NOMO-1 (cell line): ENCODE measurements at regions not wholly inside any gene's neighbourhood (a gene's known extent, or its start where the extent isn't known, plus 50 kb on each side); places are given as distances from the start of the nearest gene placed in this dataset.
"Not testable (repeated sequence)": the region's sequence is repeated elsewhere in the genome, so short reads cannot be mapped to it uniquely, and the experiment has no call there.

Source experiments
- DNase-seq, 2 experiments: peaks; one replicate each; lab custom pipeline; 2025; ENCODE audit not compliant: unreplicated experiment in 2 of 2; lab: John Stamatoyannopoulos, UW

DNA sequence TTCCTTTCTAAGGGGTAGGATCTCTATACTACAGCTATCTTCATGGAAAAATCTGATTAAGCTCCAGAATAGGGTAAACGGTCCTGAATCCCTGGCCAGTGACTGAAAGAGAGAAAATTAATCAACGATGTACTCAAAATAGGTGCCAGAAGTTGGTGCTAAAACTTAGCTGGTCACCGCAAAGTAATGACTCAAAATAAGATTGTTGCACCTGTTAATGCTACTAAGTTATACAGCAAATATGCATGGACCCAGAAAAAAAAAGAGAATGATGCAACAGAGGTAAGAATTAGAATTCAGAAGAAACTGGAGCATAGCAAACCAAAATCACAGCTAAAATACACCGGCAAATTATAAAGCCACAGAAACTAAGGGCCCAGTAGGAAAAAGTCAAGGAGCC, 239.7 kb upstream of the FAM241A start:
- no peak for DNase-seq

DNA sequence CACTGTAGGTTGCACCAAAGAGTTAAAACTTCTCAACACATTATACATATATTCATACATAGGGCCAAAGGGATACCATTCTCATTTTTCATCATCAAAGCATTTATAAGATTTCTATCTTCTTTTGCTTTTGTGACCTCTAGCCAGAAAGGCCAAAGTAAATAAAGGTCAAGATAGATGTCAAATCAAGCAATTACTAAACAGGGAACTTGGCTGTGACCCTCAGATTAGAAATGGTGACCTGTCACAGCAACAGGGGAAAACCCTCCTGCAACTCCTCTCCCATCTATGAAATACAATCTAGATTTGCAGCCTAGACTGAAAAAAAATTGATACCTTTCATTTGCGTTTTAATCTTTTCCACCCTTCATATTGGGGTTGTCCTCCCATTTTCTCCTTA, 225.6 kb upstream of the FAM241A start:
- DNase-seq: no peak

DNA sequence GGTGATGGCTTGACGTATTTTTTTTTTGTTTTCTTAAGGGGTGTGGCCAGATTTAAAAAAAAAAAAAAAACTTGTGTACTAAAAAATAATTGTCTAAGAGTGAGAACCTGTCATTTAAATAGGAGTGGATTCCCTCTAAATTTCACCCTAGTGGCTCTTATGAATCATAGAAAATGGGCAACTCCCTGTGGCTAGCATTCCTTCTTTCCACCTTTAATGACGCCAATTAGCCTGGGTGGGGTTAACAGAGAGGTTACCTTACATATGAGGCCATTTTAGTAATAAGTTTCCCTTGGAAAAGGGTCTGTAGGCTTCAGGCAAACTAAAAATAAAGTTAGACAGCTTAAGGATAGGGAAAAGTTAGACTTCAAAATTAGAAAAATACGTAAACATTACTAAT, 223.5 kb upstream of the FAM241A start:
- DNase-seq: no peak

DNA sequence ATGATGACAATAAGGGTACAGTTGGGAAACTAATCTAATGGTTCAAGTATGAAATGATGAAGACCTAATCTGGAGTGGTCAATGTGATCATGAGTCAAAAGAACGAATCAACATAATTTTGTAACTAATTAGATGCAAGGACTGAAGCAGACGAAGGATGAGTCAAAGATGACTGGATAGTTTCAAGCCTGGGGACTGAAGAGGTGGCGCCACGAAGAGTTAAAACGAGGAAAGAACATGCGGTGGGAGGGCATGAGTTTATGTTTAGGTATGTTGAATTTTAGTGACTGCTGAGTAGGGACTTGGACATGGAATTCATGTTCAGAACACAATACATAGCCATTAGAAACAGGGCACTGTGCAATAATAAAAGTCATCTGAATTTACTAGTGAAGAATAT, 221.5 kb upstream of the FAM241A start:
- DNase-seq: no peak

DNA sequence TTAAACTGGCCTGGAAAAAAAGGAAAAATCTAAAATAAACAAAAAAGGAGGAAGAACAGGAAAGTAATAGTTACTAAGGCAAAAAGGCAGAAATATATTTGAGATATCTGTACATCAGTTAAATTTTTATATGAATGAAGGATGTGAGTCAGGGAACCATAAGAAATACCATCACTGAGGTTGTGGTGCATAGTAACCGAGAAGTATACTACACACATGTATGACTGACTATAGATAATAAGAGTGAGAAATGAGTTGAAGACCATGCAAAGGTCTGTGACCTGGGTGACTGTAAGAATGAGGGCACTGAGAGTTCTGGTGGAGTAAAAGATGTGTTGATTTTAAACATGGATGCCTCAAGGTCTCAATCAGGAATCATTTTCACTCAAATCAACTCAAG, 220.6 kb upstream of the FAM241A start:
- DNase-seq: no peak

DNA sequence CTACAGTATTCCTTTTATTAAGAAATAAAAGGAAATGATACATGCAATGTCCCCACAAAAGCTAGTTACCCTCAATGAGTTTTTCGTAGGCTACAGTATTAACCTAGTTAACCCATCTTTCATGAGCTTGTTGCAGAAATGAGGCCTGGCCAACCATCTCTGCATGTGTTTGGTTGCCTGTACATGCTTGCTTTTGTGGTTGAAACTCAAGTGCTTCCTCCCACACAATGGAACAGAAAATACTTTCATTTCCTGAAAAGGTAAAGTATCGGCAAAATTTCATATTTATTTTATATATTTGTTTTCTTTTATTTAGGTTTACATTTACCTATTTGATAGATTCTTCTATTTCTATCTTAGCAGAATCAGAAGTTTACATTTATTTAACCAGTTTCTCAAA, 214.6 kb upstream of the FAM241A start:
- peak; percentile 77 to 83 for DNase-seq

DNA sequence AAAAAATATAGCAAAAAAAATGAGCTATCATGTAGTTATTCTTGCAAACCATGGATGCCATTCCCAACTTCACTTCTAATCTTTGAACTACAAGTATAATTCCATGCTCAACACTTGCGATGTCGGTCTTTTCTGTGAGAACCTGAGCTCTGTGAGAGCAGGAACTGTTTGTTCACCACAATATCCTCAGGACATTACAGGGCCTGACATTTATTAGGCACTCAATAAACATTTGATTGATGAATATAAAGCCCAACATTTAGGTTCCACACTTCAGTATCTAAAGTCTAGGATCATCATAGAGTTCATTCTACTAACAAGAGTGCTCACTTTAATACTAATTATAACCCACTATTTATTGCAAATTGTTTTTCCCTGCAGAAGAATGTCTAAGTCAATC, 211.6 kb upstream of the FAM241A start:
- no peak for DNase-seq

DNA sequence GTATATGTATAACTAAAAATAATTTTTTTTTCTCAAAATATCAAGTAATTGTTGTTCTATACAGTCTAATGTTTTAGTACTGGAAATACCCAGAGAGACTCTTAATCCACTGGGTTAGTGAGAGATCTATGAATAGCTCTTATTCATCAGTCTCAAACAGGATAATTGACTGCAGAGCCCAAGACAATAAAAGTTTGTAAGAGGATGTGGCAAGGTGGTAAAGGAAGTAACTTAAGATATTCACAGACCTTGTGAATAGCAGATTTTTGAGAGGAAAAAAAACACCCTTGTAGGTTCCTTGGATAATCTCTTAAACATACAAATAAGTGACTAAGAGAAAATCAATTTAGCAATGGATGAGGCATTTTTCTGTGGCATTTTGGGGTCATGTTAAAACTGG, 210.9 kb upstream of the FAM241A start:
- peak; percentile 24 to 68 for DNase-seq

DNA sequence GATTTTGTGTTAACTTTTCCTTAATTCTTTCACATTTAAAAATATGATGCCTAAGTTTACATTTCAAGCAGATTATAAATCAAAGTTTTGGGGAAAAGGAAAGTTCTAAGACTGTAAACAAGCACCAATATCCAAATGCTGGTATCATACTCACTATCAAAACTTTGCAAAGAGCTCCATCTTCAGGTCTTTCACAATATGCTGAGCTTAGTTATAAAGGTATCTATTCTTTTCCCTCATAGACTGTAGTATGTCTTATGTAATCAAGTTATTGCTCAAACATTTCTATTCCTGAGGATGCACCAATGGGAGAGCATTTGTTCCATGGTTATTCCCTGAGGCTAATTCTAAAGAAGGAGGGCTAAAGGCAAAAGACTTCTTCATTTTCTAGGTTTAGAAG, 207.9 kb upstream of the FAM241A start:
- DNase-seq: peak in 1 of 2 experiments; percentile 63

DNA sequence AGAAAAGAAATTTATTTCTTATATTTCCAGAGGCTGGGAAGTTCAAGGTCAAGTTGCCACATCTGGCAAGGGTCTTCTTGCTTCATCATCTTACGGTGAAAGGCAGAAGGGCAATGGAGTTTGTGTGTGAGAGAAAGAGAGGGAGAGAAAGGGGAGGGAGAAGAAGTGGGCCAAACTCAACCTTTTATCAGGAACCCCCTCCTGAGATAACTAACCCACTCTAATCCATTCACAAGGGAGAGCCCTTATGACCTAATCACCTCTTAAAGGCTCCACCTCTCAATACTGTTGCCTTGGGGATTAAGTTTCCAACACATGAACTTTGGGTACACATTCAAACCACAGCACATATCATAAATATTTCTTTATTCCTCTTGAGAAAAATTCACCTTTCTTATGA, 203.3 kb upstream of the FAM241A start:
- no peak for DNase-seq

DNA sequence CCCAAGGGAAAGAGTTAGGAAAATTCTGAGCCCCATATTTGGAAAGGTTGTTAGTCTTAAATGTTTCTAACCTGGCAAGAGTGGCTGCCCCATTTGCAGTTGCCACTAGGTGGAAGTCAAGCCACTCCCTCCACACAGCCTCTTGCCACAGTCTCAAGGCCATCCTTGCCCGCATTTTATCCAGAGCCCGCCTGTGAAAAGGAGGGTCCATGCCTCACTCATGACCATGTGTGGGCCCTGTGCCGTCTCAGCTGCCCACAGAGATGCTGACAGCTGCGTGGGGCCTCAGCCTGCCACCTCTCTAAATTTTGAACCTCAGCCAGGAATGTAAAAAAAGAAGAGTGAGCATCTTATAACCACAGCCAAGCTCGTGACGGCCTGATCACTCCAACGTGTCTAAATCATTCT, 201.5 kb upstream of the FAM241A start:
- DNase-seq: peak; percentile 27 to 57

DNA sequence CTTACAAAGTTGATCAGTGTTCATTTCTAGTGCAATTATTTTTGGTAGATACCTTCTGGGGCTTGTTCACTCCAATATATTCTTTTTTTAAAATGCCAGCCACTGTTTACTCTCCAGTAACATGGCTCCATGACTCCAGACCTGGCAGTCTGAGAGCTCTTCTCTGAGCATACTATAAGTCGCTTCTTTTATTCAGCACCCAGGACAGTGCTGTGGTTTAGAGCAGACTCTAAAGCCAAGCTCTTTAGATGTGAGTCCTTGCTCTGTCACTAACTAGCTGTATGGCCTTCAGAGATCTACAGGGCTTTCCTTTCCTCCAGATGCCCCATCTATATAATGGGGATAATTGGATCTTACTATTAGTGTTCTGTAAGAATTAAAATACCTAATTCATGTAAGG, 200.2 kb upstream of the FAM241A start:
- no peak for DNase-seq

DNA sequence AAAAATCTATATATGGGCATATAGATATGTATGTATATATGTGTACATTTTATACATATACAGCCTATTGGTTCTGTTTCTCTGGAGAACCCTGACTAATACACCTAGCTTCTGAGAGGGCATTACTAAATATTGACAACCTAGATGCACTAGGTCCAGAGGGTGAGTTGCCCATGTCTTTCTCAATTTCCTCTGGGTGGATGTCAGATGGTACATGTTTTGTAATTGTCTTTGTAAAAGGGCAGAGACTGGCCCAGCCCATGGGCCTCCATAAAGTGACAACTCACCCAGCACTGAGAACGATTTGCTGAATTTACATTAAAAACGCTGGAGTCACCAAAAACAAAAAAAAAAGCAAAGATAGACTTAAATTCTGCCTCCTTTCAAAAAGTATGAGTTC, 198.5 kb upstream of the FAM241A start:
- DNase-seq: peak in 1 of 2 experiments; percentile 51

DNA sequence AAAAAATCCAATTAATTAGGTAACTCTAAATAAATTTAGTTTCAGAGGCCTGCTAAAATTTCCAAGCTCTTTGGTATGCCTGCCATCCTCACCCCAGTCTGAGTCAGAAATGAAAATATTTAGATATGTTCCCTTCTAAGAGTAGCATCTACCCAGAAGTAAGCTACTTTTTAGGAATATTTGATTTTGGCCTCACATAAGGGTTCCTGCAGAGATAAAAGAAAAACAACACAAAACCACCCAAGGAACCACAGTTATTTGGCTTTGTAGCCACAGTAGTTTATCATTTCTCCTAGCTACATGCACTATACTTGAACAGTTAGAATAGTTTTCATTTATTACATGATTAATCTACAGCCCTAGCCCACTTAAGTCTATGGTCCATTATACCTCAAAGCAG, 192.6 kb upstream of the FAM241A start:
- no peak for DNase-seq

DNA sequence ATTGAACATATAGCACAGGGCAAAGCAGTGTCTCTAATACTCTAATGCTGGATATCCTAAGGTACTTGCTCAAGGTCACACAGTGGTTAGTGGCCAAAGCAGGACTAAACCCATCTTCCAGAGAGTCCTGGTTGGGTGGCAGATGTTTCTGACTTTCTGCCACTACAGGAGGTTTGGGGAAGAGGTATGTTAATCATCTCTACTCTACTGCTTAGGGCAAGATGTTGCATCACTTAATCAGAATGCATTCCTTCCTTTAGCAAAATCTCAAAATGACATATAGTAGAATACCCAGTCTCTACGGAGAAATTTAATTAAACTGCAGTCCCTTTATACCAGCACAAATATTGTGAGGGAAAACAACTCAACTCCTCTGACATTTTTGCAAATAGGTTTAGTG, 190.7 kb upstream of the FAM241A start:
- DNase-seq: no peak

DNA sequence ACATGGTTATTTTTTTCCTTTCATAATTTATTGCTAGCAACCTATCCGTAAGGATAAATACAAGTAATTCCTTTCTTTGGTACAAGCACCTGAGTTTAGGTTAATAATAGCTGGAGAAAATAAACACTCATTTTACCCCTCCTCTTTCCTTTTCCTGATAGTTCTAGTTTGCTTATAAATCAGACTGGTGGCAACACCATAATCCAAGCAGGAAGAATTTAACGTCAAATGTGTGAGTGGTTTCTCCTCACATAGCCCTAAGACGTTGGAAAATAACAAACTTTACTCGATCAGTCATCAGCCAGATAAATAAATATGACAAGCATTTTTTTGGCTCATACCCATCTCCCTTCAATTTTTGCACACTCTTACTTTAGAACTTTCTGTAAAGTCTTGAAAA, 190.3 kb upstream of the FAM241A start:
- DNase-seq: no peak

DNA sequence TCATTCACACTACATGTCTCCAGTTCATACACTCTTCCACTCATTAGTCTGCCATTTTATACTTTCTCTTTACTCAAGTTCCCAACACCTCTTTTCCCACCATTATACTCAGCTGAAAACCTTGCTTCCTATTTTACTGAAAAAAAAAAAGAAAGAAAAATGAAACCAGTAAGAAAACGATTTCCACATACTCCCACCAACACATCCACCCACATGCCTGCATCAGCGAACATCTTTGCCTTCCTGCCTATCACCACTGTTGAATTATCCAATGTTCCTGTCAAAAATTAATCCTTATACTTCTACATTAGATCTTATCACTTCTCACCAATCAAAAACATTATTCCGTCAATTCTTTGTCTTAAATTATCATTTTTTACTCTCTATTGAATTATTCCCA, 188.1 kb upstream of the FAM241A start:
- DNase-seq: no peak

DNA sequence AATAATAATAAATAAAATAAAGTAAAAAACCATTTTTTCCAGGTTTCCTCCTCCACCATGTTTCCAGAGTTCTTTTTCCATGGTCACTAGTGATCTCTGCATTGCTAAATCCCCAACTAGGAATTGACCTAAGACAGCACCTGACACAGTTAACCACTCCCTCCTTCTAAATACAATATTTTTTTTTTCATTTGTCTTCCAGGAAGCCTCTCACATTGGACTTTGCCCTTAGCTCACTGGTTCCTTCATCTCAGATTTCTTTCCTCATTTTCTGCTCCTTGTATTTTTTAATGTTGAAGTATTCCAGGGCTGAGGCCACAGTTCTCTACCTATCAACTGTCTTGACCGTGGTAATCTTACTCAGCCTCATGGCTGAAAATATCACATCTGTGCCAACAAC, 187.3 kb upstream of the FAM241A start:
- no peak for DNase-seq

DNA sequence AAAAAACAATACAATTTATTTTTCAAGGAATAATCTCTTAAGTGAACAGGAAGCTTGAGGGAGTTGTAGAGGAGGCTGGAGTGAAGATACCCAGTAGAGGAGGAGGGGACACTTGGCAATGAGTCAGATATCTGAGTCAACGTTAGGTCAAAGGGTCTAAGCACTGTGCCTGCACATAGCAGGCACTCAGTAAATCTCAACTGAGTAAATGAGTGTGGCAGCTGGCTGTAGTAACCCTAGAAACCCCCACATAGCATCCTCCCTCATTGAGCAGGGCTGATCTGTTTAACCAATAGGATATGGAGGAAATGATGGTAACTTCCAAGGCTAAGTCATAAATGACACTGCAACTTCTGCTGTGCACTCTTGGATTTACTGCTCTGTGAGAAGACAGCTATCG, 186.0 kb upstream of the FAM241A start:
- peak in 1 of 2 experiments; percentile 54 for DNase-seq

DNA sequence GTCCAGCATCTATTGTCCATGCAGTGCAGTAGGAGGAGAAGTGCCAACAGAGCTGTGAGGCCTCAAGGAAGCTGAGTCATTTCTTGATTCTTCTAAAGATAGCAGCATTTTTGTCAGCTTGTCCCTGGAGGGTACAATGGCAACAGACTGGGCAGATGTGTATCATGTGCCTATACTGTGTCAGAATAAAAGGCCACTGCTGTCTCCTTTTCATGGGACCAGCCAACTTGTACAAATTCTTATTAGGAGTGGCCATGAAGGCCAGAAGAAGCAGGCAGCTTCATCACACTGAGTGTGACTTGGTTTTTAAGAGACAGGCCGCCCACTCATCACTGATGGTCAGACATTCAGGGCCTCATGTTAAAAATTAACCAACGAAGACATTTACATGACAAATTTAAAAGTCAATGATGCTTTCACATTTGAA, 185.0 kb upstream of the FAM241A start:
- DNase-seq: peak; percentile 37 to 55

DNA sequence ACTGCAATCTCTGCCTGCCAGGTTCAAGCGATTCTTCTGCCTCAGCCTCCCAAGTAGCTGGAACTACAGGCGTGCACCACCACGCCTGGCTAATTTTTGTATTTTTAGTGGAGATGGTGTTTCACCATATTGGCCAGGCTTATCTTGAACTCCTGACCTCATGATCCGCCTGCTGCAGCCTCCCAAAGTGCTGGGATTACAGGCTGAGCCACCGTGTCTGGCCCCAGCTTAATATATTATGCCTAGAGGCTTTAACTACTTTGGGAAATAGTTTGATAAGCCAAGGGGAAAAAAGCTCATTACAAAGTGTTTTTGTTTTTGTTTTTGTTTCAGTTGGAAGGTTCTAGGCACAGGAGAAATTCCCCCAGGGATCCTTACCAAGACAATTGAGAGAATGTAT, 184.2 kb upstream of the FAM241A start:
- not testable (repeated sequence) for DNase-seq

DNA sequence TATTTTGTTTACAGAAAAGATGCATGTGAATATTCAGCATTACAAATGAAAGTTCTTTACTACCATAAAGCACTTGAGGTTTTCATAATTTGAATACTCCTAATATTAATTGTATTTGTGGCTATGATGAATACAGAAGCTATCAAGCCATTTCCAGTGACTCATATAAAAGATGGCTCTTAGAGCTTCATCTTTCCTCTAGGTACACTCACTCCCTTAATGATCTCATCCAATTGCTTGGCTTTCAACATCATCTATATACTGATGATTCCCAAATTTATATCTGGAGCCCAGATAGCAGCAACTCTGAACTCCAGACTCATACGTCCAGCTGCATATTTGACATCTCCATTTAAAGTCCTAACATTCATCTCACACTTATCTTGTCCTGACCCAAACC, 183.4 kb upstream of the FAM241A start:
- no peak for DNase-seq

DNA sequence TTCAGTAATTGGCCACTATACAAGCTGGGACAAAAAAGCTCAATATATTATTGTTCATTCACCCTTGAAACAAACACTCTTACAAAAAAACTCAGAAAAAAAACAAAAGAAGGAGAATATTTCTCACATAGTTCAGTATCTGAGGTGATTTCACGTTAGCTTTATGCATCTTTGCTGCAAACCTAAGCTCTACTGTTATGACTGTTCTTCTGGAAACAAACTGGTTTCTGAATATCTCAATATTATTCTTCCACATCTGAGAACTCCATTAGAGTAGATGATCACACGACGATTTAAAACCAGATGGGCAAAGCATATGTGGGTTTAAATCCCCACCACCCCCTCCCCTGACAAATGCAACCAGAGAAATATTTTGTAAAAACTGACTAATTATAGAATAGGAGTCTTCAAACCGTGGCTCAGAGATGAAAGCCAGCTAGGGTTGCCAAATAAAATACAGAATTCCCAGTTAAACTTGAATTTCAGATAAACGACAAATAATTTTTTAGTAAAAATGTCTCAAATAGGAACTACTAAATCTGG, 182.0 kb upstream of the FAM241A start:
- DNase-seq: no peak
